Panc1 (cell line): ENCODE measurements at regions not wholly inside any gene's neighbourhood (a gene's known extent, or its start where the extent isn't known, plus 50 kb on each side); places are given as distances from the start of the nearest gene placed in this dataset.

ENCODE experiments used
- ATAC-seq: fragments of 200-7000 bp; cut with Tn5 transposase; 2 replicates; pipeline ENCODE4 v1.9.1; 2020; ENCODE audit warnings: mild to moderate bottlenecking, moderate library complexity
- BruUV-seq: library from RNA; stranded (reverse); fragments of 400-500 nt; replicated peaks from 2 replicates; lab custom pipeline; 2021; lab: Mats Ljungman, UMichigan
- CTCF ChIA-PET: fragments of 300-600 bp; sonication (Branson Sonifier 250); formaldehyde crosslinking; loops from one replicate; lab custom pipeline; 2022; ENCODE audit warnings: antibody characterized with exemption; lab: Charles Lee
- POLR2A ChIA-PET: fragments of 300-600 bp; sonication (Branson Sonifier 250); formaldehyde crosslinking; loops from one replicate; lab custom pipeline; 2022; ENCODE audit warnings: antibody characterized with exemption; lab: Charles Lee
- DNase-seq: peaks from one replicate; pipeline ENCODE4 v3.0.0-alpha.2; 2010; ENCODE audit warnings: low read depth, low spot score
- H3K27ac ChIP-seq: 2 replicates; pipeline ENCODE4 v1.5.1; 2011; ENCODE audit warnings: mild to moderate bottlenecking, low read length, inconsistent platforms
- H3K27me3 ChIP-seq: fragments of 200-500 bp; sonication (Bioruptor generic); 2 replicates; pipeline ENCODE4 v1.6.0; 2014; ENCODE audit warnings: low read length, inconsistent platforms; ENCODE audit not compliant: control insufficient read depth, insufficient read depth
- H3K36me3 ChIP-seq: fragments of 200-500 bp; sonication (Bioruptor generic); 2 replicates; pipeline ENCODE4 v1.5.1; 2014; ENCODE audit warnings: inconsistent platforms, mild to moderate bottlenecking, low read length, moderate library complexity; ENCODE audit not compliant: control insufficient read depth, insufficient read depth
- H3K4me1 ChIP-seq: 2 replicates; pipeline ENCODE4 v1.5.1; 2011; ENCODE audit warnings: inconsistent platforms, mild to moderate bottlenecking, low read length, moderate library complexity; ENCODE audit not compliant: control insufficient read depth, insufficient read depth
- H3K4me3 ChIP-seq, 2 experiments: 2 replicates each; pipeline ENCODE4 v1.5.1; 2011 to 2012; ENCODE audit warnings: low read depth in 2 of 2, low read length in 2 of 2, mild to moderate bottlenecking in 2 of 2, inconsistent platforms in 1 of 2, moderate library complexity in 1 of 2
- H3K9me3 ChIP-seq: fragments of 200-500 bp; sonication (Bioruptor generic); 2 replicates; pipeline ENCODE4 v1.5.1; 2014; ENCODE audit warnings: low read depth, mild to moderate bottlenecking, inconsistent platforms, low read length, moderate library complexity; ENCODE audit not compliant: control insufficient read depth, insufficient read depth
- CTCF ChIP-seq: fragments of 450-650 bp; IDR thresholded peaks from 2 replicates; pipeline ENCODE4 v1.5.1; 2017; ENCODE audit warnings: mild to moderate bottlenecking
- POLR2AphosphoS5 ChIP-seq: IDR thresholded peaks from 2 replicates; pipeline ENCODE4 v1.6.1; 2012; ENCODE audit warnings: mild to moderate bottlenecking, low read depth, low read length, moderate library complexity
- REST ChIP-seq, 2 experiments: IDR thresholded peaks; 2 replicates each; pipeline ENCODE4 v1.6.1; 2011 to 2012; ENCODE audit warnings: low read depth in 2 of 2, control low read depth in 1 of 2, low read length in 1 of 2, mild to moderate bottlenecking in 1 of 2, moderate library complexity in 1 of 2; ENCODE audit not compliant: insufficient read depth in 1 of 2
- SIN3A ChIP-seq: IDR thresholded peaks from 2 replicates; pipeline ENCODE4 v1.6.1; 2012; ENCODE audit warnings: low read depth, mild to moderate bottlenecking, low read length, moderate library complexity, borderline replicate concordance; ENCODE audit not compliant: insufficient read depth
- TCF7L2 ChIP-seq: IDR thresholded peaks from 2 replicates; pipeline ENCODE4 v1.6.1; 2011; ENCODE audit warnings: mild to moderate bottlenecking, low read depth, low read length, inconsistent platforms
- in situ Hi-C: cut with HindIII; loops from 2 replicates; pipeline ENCODE4 v1.10.0; 2016; ENCODE audit warnings: low sequenced_read_pairs, low pct_unique_long_range_greater_than_20kb
- intact Hi-C: fragments of 100-400 bp; cut with micrococcal nuclease; formaldehyde crosslinking; loops from one replicate; pipeline ENCODE4 v1.10.0; 2022; ENCODE audit not compliant: unreplicated experiment

GRCh38 chr15:97457203-97457847, 503.2 kb upstream of the ARRDC4 start:
- no TSS peak for BruUV-seq
- TF ChIP-seq REST (IDR thresholded peaks at IDR 0.05; ENCODE audit: insufficient read depth in 1 of 2, low read depth in 2 of 2, low read length in 1 of 2) (no peak), POLR2AphosphoS5 (no peak), CTCF (no peak), SIN3A (no peak), TCF7L2 (no peak)
- no peak overlapping the region for H3K4me3 ChIP-seq
- intact Hi-C loops: no loop called here
- in situ Hi-C loops: no loop called here
- H3K27me3 ChIP-seq: no peaks in the 10 kb centered on the region
- H3K9me3 ChIP-seq: no peaks in the 10 kb centered on the region
- CTCF ChIA-PET: no interaction called here
- H3K4me1 ChIP-seq: no peaks in the 10 kb centered on the region
- no peaks in the 10 kb centered on the region for H3K36me3 ChIP-seq
- POLR2A ChIA-PET: no interaction called here
- DNase-seq (no peak), ATAC-seq (no peak)
- H3K27ac ChIP-seq: no peak overlapping the region

DNA sequence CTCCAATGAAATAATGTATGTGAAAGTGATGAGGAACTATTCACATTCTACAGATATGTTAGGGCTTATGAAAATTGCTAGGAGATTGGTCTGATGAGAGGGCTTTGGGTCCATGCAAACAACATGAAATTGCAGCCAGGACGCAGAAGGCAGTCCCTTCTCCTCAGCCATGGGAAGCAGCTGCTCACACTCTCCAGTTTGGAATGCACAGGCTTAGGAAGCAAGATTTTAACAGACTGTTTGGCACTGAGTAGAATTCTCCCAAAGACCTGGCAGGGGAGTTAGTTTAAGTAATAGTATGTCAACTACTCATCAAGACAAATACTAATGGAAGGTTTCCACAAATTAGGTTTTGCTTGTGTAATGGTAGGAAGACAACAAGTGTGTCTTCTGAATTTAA, 500.7 kb upstream of the ARRDC4 start:
- Histone ChIP-seq H3K4me1 (no peaks in the 10 kb centered on the region), H3K4me3 (no peak overlapping the region), H3K9me3 (no peaks in the 10 kb centered on the region), H3K27ac (no peak overlapping the region), H3K27me3 (no peaks in the 10 kb centered on the region), H3K36me3 (no peaks in the 10 kb centered on the region)
- ChIA-PET CTCF (no interaction called here), POLR2A (no interaction called here)
- TF ChIP-seq REST (IDR thresholded peaks at IDR 0.05; ENCODE audit: insufficient read depth in 1 of 2, low read depth in 2 of 2, low read length in 1 of 2): no peak
- no peak for TF ChIP-seq POLR2AphosphoS5
- no peak for TF ChIP-seq TCF7L2
- no peak for TF ChIP-seq SIN3A
- no peak for TF ChIP-seq CTCF
- DNase-seq: no peak
- intact Hi-C loops (no loop called here), in situ Hi-C loops (no loop called here)
- no peak for ATAC-seq
- BruUV-seq: no TSS peak
